ENCODE measurements at regions not wholly inside any gene's neighbourhood (a gene's known extent, or its start where the extent isn't known, plus 50 kb on each side); places are given as distances from the start of the nearest gene placed in this dataset.

- TF ChIP-seq CTCF (IDR thresholded peaks at IDR 0.05) (no peak), POLR2A (IDR thresholded peaks at IDR 0.05) (no peak)
Observed at GRCh38 chr1:172979828-172980227, 70.9 kb downstream of the TNFSF18 start.
